ENCODE measurements at regions not wholly inside any gene's neighbourhood (a gene's known extent, or its start where the extent isn't known, plus 50 kb on each side); places are given as distances from the start of the nearest gene placed in this dataset.

GRCh38 chr22:44366372-44367300 is 53.9 kb upstream of the SHISAL1 start:
- DNase-seq (ENCODE audit: low read depth) = no peak
- TF ChIP-seq CTCF (conservative IDR thresholded peaks at IDR 0.05; ENCODE audit: control insufficient read depth, insufficient read depth, low read depth, low read length) = no peak
- H3K4me3 ChIP-seq (ENCODE audit: control insufficient read depth, low read depth, low read length) = no peak overlapping the region

- DNase-seq (ENCODE audit: low read depth) = no peak
- H3K4me3 ChIP-seq (ENCODE audit: control insufficient read depth, low read depth, low read length) = no peak overlapping the region
- TF ChIP-seq CTCF (conservative IDR thresholded peaks at IDR 0.05; ENCODE audit: control insufficient read depth, insufficient read depth, low read depth, low read length) = no peak
These were observed 53.1 kb upstream of the SHISAL1 start for GRCh38 chr22:44365832-44366231.

- DNase-seq (ENCODE audit: low read depth) = no peak
- no peak for TF ChIP-seq CTCF (conservative IDR thresholded peaks at IDR 0.05; ENCODE audit: control insufficient read depth, insufficient read depth, low read depth, low read length)
- no peak overlapping the region for H3K4me3 ChIP-seq (ENCODE audit: control insufficient read depth, low read depth, low read length)
These were observed 52.4 kb upstream of the SHISAL1 start for GRCh38 chr22:44365191-44365590.

- no peak for TF ChIP-seq CTCF (conservative IDR thresholded peaks at IDR 0.05; ENCODE audit: control insufficient read depth, insufficient read depth, low read depth, low read length)
- no peak for DNase-seq (ENCODE audit: low read depth)
- no peak overlapping the region for H3K4me3 ChIP-seq (ENCODE audit: control insufficient read depth, low read depth, low read length)
These were observed 52.0 kb upstream of the SHISAL1 start for GRCh38 chr22:44364751-44365130.

GRCh38 chr22:44363980-44364750 is 51.4 kb upstream of the SHISAL1 start:
- no peak for TF ChIP-seq CTCF (conservative IDR thresholded peaks at IDR 0.05; ENCODE audit: control insufficient read depth, insufficient read depth, low read depth, low read length)
- no peak overlapping the region for H3K4me3 ChIP-seq (ENCODE audit: control insufficient read depth, low read depth, low read length)
- DNase-seq (ENCODE audit: low read depth) = no peak

- peak; percentile 97 for DNase-seq (ENCODE audit: low read depth)
- no peak for TF ChIP-seq CTCF (conservative IDR thresholded peaks at IDR 0.05; ENCODE audit: control insufficient read depth, insufficient read depth, low read depth, low read length)
- no peak overlapping the region for H3K4me3 ChIP-seq (ENCODE audit: control insufficient read depth, low read depth, low read length)
These were observed 50.5 kb upstream of the SHISAL1 start for GRCh38 chr22:44363013-44363979.

Measured in fibroblast of mammary gland (primary cell).